ENCODE measurements at regions not wholly inside any gene's neighbourhood (a gene's known extent, or its start where the extent isn't known, plus 50 kb on each side); places are given as distances from the start of the nearest gene placed in this dataset.
"Not testable (repeated sequence)": the region's sequence is repeated elsewhere in the genome, so short reads cannot be mapped to it uniquely, and the experiment has no call there.

GRCh38 chr5:100641833-100642232 is 106.7 kb downstream of the FAM174A start:
- in situ Hi-C loops (cut with HindIII; ENCODE audit: low sequenced_read_pairs): no loop called here
- DNase-seq (ENCODE audit: low spot score): no peak

- no peak for DNase-seq (ENCODE audit: low spot score)
- in situ Hi-C loops (cut with HindIII; ENCODE audit: low sequenced_read_pairs): no loop called here
These were observed 108.3 kb downstream of the FAM174A start for GRCh38 chr5:100643473-100643872.

- in situ Hi-C loops (cut with HindIII; ENCODE audit: low sequenced_read_pairs): no loop called here
These were observed 109.0 kb downstream of the FAM174A start for GRCh38 chr5:100644185-100644584.

GRCh38 chr5:100644776-100645175 is 109.6 kb downstream of the FAM174A start:
- no peak for DNase-seq (ENCODE audit: low spot score)
- in situ Hi-C loops (cut with HindIII; ENCODE audit: low sequenced_read_pairs): no loop called here

More at GRCh38 chr5:100644185-100644584, 109.0 kb downstream of the FAM174A start:
- no peak for DNase-seq (ENCODE audit: low spot score)

- in situ Hi-C loops (cut with HindIII; ENCODE audit: low sequenced_read_pairs): no loop called here
- no peak for DNase-seq (ENCODE audit: low spot score)
These were observed 110.8 kb downstream of the FAM174A start for GRCh38 chr5:100646011-100646410.

- in situ Hi-C loops (cut with HindIII; ENCODE audit: low sequenced_read_pairs): no loop called here
- no peak for DNase-seq (ENCODE audit: low spot score)
These were observed 111.5 kb downstream of the FAM174A start for GRCh38 chr5:100646691-100647090.

- in situ Hi-C loops (cut with HindIII; ENCODE audit: low sequenced_read_pairs): no loop called here
- DNase-seq (ENCODE audit: low spot score): peak; percentile 6
These were observed 112.5 kb downstream of the FAM174A start for GRCh38 chr5:100647461-100648230.

- DNase-seq (ENCODE audit: low spot score): no peak
- in situ Hi-C loops (cut with HindIII; ENCODE audit: low sequenced_read_pairs): no loop called here
These were observed 119.7 kb downstream of the FAM174A start for GRCh38 chr5:100654895-100655294.

- in situ Hi-C loops (cut with HindIII; ENCODE audit: low sequenced_read_pairs); DNase-seq (ENCODE audit: low spot score): not testable (repeated sequence)
These were observed 121.6 kb downstream of the FAM174A start for GRCh38 chr5:100656771-100657170.

GRCh38 chr5:100659080-100659795 is 124.1 kb downstream of the FAM174A start:
- in situ Hi-C loops (cut with HindIII; ENCODE audit: low sequenced_read_pairs): no loop called here
- no peak for DNase-seq (ENCODE audit: low spot score)

- in situ Hi-C loops (cut with HindIII; ENCODE audit: low sequenced_read_pairs): no loop called here
- no peak for DNase-seq (ENCODE audit: low spot score)
These were observed 129.0 kb downstream of the FAM174A start for GRCh38 chr5:100664140-100664539.

- no peak for DNase-seq (ENCODE audit: low spot score)
- in situ Hi-C loops (cut with HindIII; ENCODE audit: low sequenced_read_pairs): no loop called here
These were observed 132.0 kb downstream of the FAM174A start for GRCh38 chr5:100667161-100667630.

- in situ Hi-C loops (cut with HindIII; ENCODE audit: low sequenced_read_pairs): no loop called here
- no peak for DNase-seq (ENCODE audit: low spot score)
These were observed 133.3 kb downstream of the FAM174A start for GRCh38 chr5:100668511-100668910.

GRCh38 chr5:100676817-100677631 is 141.8 kb downstream of the FAM174A start:
- DNase-seq (ENCODE audit: low spot score): no peak
- in situ Hi-C loops (cut with HindIII; ENCODE audit: low sequenced_read_pairs): no loop called here

GRCh38 chr5:100682625-100683024 is 147.5 kb downstream of the FAM174A start:
- no peak for DNase-seq (ENCODE audit: low spot score)
- in situ Hi-C loops (cut with HindIII; ENCODE audit: low sequenced_read_pairs): no loop called here

GRCh38 chr5:100683881-100684280 is 148.7 kb downstream of the FAM174A start:
- no peak for DNase-seq (ENCODE audit: low spot score)
- in situ Hi-C loops (cut with HindIII; ENCODE audit: low sequenced_read_pairs): no loop called here

GRCh38 chr5:100685122-100685521 is 149.9 kb downstream of the FAM174A start:
- in situ Hi-C loops (cut with HindIII; ENCODE audit: low sequenced_read_pairs); DNase-seq (ENCODE audit: low spot score): not testable (repeated sequence)

GRCh38 chr5:100688834-100689233 is 153.7 kb downstream of the FAM174A start:
- in situ Hi-C loops (cut with HindIII; ENCODE audit: low sequenced_read_pairs); DNase-seq (ENCODE audit: low spot score): not testable (repeated sequence)

- DNase-seq (ENCODE audit: low spot score): no peak
- in situ Hi-C loops (cut with HindIII; ENCODE audit: low sequenced_read_pairs): no loop called here
These were observed 154.9 kb downstream of the FAM174A start for GRCh38 chr5:100690036-100690560.
